ENCODE measurements at regions not wholly inside any gene's neighbourhood (a gene's known extent, or its start where the extent isn't known, plus 50 kb on each side); places are given as distances from the start of the nearest gene placed in this dataset.

DNA sequence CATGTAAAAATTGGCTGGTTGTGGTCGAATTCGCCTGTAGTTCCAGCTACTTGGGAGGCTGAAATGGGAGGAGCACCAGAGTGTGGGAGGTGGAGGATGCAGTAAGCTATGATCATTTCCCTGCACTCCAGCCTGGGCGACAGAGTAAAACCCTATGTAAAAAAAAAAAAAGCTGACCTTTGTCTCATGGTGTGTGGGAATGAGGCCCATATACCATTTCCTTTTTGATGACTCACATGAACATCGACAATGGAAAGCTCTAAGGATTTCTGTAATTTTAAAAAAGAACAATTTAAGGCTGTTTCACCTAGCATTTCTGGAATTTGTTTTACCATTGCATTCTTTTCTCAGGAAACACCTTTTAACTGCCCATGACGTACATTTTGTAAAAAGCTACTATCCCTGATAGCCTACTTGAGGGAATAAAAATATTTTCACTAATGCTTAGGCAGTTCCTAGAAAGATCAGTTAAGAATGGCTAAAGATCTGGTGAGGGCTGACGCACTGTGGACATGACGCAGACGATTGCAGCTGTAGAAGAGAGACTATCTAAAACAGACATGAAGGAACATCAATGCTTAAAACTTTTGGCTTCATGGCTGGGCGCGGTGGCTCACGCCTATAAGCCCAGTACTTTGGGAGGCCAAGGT lies 400.6 kb upstream of the IGFBP3 start:
- TF ChIP-seq SPI1 (IDR thresholded peaks at IDR 0.05; ENCODE audit: low read depth, low read length) (no peak), POLR2A (IDR thresholded peaks at IDR 0.05; ENCODE audit: low read depth, low read length) (no peak)
